G401 (cell line): ENCODE measurements at regions not wholly inside any gene's neighbourhood (a gene's known extent, or its start where the extent isn't known, plus 50 kb on each side); places are given as distances from the start of the nearest gene placed in this dataset.
"Not testable (repeated sequence)": the region's sequence is repeated elsewhere in the genome, so short reads cannot be mapped to it uniquely, and the experiment has no call there.

Experiments
- DNase-seq: peaks from one replicate; pipeline ENCODE4 v3.0.0-alpha.2; 2015; ENCODE audit warnings: low spot score
- in situ Hi-C: cut with HindIII; loops from 2 replicates; pipeline ENCODE4 v1.10.0; 2016; ENCODE audit warnings: low sequenced_read_pairs, mixed read lengths

- DNase-seq: no peak
- in situ Hi-C loops: no loop called here
Measured at GRCh38 chr11:33534575-33534974, 166.1 kb downstream of the C11orf91 start.

GRCh38 chr11:33533386-33534052 is 167.1 kb downstream of the C11orf91 start:
- DNase-seq: no peak
- in situ Hi-C loops: no loop called here

- DNase-seq: no peak
- in situ Hi-C loops: no loop called here
Measured at GRCh38 chr11:33532720-33533385, 167.8 kb downstream of the C11orf91 start.

- in situ Hi-C loops: no loop called here
- DNase-seq: no peak
Measured at GRCh38 chr11:33532257-33532656, 168.4 kb downstream of the C11orf91 start.

- no peak for DNase-seq
- in situ Hi-C loops: no loop called here
Measured at GRCh38 chr11:33531743-33532181, 168.9 kb downstream of the C11orf91 start.

- DNase-seq: no peak
- in situ Hi-C loops: no loop called here
Measured at GRCh38 chr11:33530815-33531214, 169.8 kb downstream of the C11orf91 start.

GRCh38 chr11:33529461-33529860 is 171.2 kb downstream of the C11orf91 start:
- in situ Hi-C loops: no loop called here
- no peak for DNase-seq

- in situ Hi-C loops, DNase-seq: not testable (repeated sequence)
Measured at GRCh38 chr11:33527738-33528137, 172.9 kb downstream of the C11orf91 start.

GRCh38 chr11:33525789-33526188 is 174.8 kb downstream of the C11orf91 start:
- no peak for DNase-seq
- in situ Hi-C loops: no loop called here

- in situ Hi-C loops: no loop called here
- DNase-seq: no peak
Measured at GRCh38 chr11:33521384-33521783, 179.2 kb downstream of the C11orf91 start.

GRCh38 chr11:33520112-33520511 is 180.5 kb downstream of the C11orf91 start:
- DNase-seq: no peak
- in situ Hi-C loops: no loop called here

- no peak for DNase-seq
- in situ Hi-C loops: no loop called here
Measured at GRCh38 chr11:33515347-33515746, 185.3 kb downstream of the C11orf91 start.

- in situ Hi-C loops: no loop called here
- no peak for DNase-seq
Measured at GRCh38 chr11:33514079-33514925, 186.3 kb downstream of the C11orf91 start.

GRCh38 chr11:33509632-33510031 is 191.0 kb downstream of the C11orf91 start:
- in situ Hi-C loops: no loop called here
- no peak for DNase-seq

GRCh38 chr11:33507967-33508366 is 192.7 kb downstream of the C11orf91 start:
- in situ Hi-C loops: no loop called here
- no peak for DNase-seq

GRCh38 chr11:33507356-33507755 is 193.3 kb downstream of the C11orf91 start:
- in situ Hi-C loops: no loop called here
- no peak for DNase-seq

GRCh38 chr11:33505093-33505492 is 195.5 kb downstream of the C11orf91 start:
- DNase-seq: no peak
- in situ Hi-C loops: no loop called here

- DNase-seq: no peak
- in situ Hi-C loops: no loop called here
Measured at GRCh38 chr11:33500861-33501479, 199.7 kb downstream of the C11orf91 start.

GRCh38 chr11:33500332-33500731 is 200.3 kb downstream of the C11orf91 start:
- DNase-seq: no peak
- in situ Hi-C loops: no loop called here

- in situ Hi-C loops: no loop called here
Measured at GRCh38 chr11:33492596-33492995, 208.0 kb downstream of the C11orf91 start.

More at GRCh38 chr11:33492596-33492995, 208.0 kb downstream of the C11orf91 start:
- DNase-seq: no peak
